ENCODE measurements at regions not wholly inside any gene's neighbourhood (a gene's known extent, or its start where the extent isn't known, plus 50 kb on each side); places are given as distances from the start of the nearest gene placed in this dataset.

- no peak overlapping the region for H3K4me3 ChIP-seq
- Mint-ChIP-seq H3K27ac (no peak overlapping the region), H3K27me3 (ENCODE audit: insufficient read depth, low read depth, poor library complexity) (no peaks in the 10 kb centered on the region), H3K4me1 (no peaks in the 10 kb centered on the region), H3K9me3 (no peaks in the 10 kb centered on the region), H3K4me3 (no peak overlapping the region), H3K36me3 (ENCODE audit: low read depth) (no peaks in the 10 kb centered on the region)
- H3F3A ChIP-seq (replicated peaks; ENCODE audit: low read depth), result no peaks in the 10 kb centered on the region
- TF ChIP-seq ZNF114 (CRISPR knock-in tag; IDR thresholded peaks at IDR 0.05) (no peak), NANOG (IDR thresholded peaks at IDR 0.05; ENCODE audit: borderline replicate concordance) (no peak), CTCF (conservative IDR thresholded peaks at IDR 0.05; ENCODE audit: low read depth in 2 of 2) (no peak), EZH2phosphoT487 (IDR thresholded peaks at IDR 0.05; ENCODE audit: unreplicated experiment) (no peak)
- H3K36me3 ChIP-seq (ENCODE audit: insufficient read depth), result no peaks in the 10 kb centered on the region
- no peaks in the 10 kb centered on the region for H3K4me1 ChIP-seq (ENCODE audit: insufficient read depth)
- no peaks in the 10 kb centered on the region for H4K20me1 ChIP-seq (replicated peaks; ENCODE audit: insufficient read depth)
- DNase-seq (ENCODE audit: low spot score), result no peak
- no peak overlapping the region for H3K27ac ChIP-seq (ENCODE audit: low read depth)
- H2AFZ ChIP-seq, result no peak overlapping the region
- no peak for ATAC-seq
- no peaks in the 10 kb centered on the region for H3K9me2 ChIP-seq (ENCODE audit: insufficient read depth)
- H3K27me3 ChIP-seq (ENCODE audit: insufficient read depth), result no peaks in the 10 kb centered on the region
- H3K79me2 ChIP-seq (replicated peaks; ENCODE audit: insufficient read depth), result no peaks in the 10 kb centered on the region
- H3K4me2 ChIP-seq, result no peak overlapping the region
Observed at GRCh38 chr14:86943391-86944365, 1049.3 kb downstream of the GALC start.

- Mint-ChIP-seq H3K27ac (no peak overlapping the region), H3K27me3 (ENCODE audit: insufficient read depth, low read depth, poor library complexity) (no peaks in the 10 kb centered on the region), H3K4me3 (no peak overlapping the region), H3K9me3 (no peaks in the 10 kb centered on the region; the same call in 2 of the 3 replicates), H3K4me1 (no peaks in the 10 kb centered on the region), H3K36me3 (ENCODE audit: low read depth) (no peaks in the 10 kb centered on the region)
- Histone ChIP-seq H3K4me2 (no peak overlapping the region), H3K27ac (ENCODE audit: low read depth) (no peak overlapping the region), H3K4me3 (no peak overlapping the region), H3F3A (replicated peaks; ENCODE audit: low read depth) (no peaks in the 10 kb centered on the region), H3K4me1 (ENCODE audit: insufficient read depth) (no peaks in the 10 kb centered on the region), H3K9me2 (ENCODE audit: insufficient read depth) (no peaks in the 10 kb centered on the region), H3K36me3 (ENCODE audit: insufficient read depth) (no peaks in the 10 kb centered on the region), H3K79me2 (replicated peaks; ENCODE audit: insufficient read depth) (no peaks in the 10 kb centered on the region), H3K27me3 (ENCODE audit: insufficient read depth) (no peaks in the 10 kb centered on the region), H4K20me1 (replicated peaks; ENCODE audit: insufficient read depth) (no peaks in the 10 kb centered on the region), H2AFZ (no peak overlapping the region)
- ATAC-seq (no peak), DNase-seq (ENCODE audit: low spot score) (no peak)
- TF ChIP-seq CTCF (conservative IDR thresholded peaks at IDR 0.05; ENCODE audit: low read depth in 2 of 2), result no peak
- no peak for TF ChIP-seq ZNF462 (CRISPR knock-in tag; IDR thresholded peaks at IDR 0.05)
- TF ChIP-seq EZH2 (IDR thresholded peaks at IDR 0.05; ENCODE audit: low read depth, unreplicated experiment), result no peak
- no peak for TF ChIP-seq POLR2AphosphoS5 (IDR thresholded peaks at IDR 0.05; ENCODE audit: low read depth)
- TF ChIP-seq ETS1 (IDR thresholded peaks at IDR 0.05), result no peak
- no peak for TF ChIP-seq CREB1 (CRISPR knock-in tag; IDR thresholded peaks at IDR 0.05; ENCODE audit: low read depth)
Observed at GRCh38 chr14:86942936-86943335, 1050.0 kb downstream of the GALC start.

Measured in GM23338 (cell line).